Vagina (tissue), 2 donors: ENCODE measurements at regions not wholly inside any gene's neighbourhood (a gene's known extent, or its start where the extent isn't known, plus 50 kb on each side); places are given as distances from the start of the nearest gene placed in this dataset.

ENCODE experiments used
- DNase-seq, 2 donors: peaks; one replicate each; pipeline ENCODE4 v3.0.0-alpha.2; 2017; ENCODE audit errors: extremely low spot score in 2 of 2
- H3K27ac ChIP-seq: fragments of 200-600 bp; sonication (generic); one replicate; pipeline ENCODE4 v1.5.1; 2019
- H3K27me3 ChIP-seq: fragments of 200-600 bp; sonication (generic); one replicate; pipeline ENCODE4 v1.5.1; 2019
- H3K36me3 ChIP-seq, 2 donors: fragments of 200-600 bp; sonication (generic); one replicate each; pipeline ENCODE4 v1.5.1; 2017 to 2019
- H3K4me1 ChIP-seq: fragments of 200-600 bp; sonication (generic); one replicate; pipeline ENCODE4 v1.5.1; 2019
- H3K4me3 ChIP-seq, 2 donors: fragments of 200-600 bp; sonication (generic); 1 replicate in 1 of 2; 2 replicates in 1 of 2; pipeline ENCODE4 v1.5.1; 2016 to 2019
- H3K9me3 ChIP-seq: fragments of 200-600 bp; sonication (generic); one replicate; pipeline ENCODE4 v1.5.1; 2019
- POLR2A ChIP-seq, 2 donors: fragments of 450-650 bp; IDR thresholded peaks; one replicate each; pipeline ENCODE4 v1.6.1; 2017; ENCODE audit warnings: antibody characterized with exemption in 2 of 2, mild to moderate bottlenecking in 2 of 2, moderate library complexity in 2 of 2
- POLR2AphosphoS5 ChIP-seq, 2 donors: sonication (generic); formaldehyde crosslinking; IDR thresholded peaks; one replicate each; pipeline ENCODE4 v1.9.0; 2017; ENCODE audit warnings: antibody characterized with exemption in 2 of 2, mild to moderate bottlenecking in 2 of 2, low read depth in 1 of 2; ENCODE audit not compliant: insufficient read depth in 1 of 2
- intact Hi-C: fragments of 100-400 bp; cut with DNase I; formaldehyde crosslinking; loops from one replicate; pipeline ENCODE4 v1.15.1; 2023
- TF ChIP-seq, protein P1 (sequence below), 3 experiments: fragments of 450-650 bp in 2 of 3; fragments of 200-600 bp in 1 of 3; sonication (generic) in 1 of 3; IDR thresholded peaks; one replicate each; pipeline ENCODE4 v1.5.1; 2017 to 2019; ENCODE audit warnings: antibody characterized with exemption in 3 of 3, mild to moderate bottlenecking in 2 of 3, moderate library complexity in 2 of 3

DNA sequence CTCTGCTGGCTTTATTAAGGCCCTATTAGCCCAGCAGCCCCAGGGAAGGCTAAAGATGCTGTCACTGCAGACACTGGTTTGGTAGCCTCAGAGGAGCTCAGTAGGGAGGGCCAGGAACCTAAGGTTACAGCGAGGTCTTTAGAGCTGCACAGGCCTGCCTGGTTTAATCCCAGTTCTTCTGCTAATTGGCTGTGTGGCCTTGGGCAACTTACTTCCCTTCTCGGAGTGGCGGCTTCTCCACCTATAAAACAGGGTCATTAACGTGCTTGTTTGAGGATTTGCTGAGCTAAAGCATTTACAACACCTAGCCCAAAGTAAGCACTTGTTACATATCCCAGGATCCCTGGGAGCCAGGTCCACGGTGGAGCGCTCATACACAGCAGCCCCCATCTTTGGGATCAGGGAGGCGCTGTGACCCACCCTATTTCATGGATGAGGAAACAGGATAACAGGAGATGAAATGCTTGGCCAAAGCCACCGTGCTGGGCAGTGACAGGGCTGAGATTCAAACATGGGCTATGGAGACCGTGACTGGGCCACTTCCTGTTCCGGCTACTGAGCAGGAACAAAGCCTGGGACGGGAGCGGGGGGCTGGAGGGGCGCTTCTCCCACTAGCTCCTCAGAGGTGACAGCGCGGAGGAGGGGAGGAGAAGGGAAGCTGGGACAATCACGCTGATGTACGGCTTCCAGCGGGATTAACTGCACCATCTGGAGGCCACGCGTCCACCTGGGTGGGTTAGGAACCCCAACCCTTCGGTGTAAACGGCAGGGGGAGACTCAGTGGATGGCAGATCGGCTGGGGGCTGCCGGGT lies 61.5 kb downstream of the IGLL1 start:
- H3K4me1 ChIP-seq, result peaks cover 16% of the 10 kb centered on the region
- intact Hi-C loops, result no loop called here

DNA sequence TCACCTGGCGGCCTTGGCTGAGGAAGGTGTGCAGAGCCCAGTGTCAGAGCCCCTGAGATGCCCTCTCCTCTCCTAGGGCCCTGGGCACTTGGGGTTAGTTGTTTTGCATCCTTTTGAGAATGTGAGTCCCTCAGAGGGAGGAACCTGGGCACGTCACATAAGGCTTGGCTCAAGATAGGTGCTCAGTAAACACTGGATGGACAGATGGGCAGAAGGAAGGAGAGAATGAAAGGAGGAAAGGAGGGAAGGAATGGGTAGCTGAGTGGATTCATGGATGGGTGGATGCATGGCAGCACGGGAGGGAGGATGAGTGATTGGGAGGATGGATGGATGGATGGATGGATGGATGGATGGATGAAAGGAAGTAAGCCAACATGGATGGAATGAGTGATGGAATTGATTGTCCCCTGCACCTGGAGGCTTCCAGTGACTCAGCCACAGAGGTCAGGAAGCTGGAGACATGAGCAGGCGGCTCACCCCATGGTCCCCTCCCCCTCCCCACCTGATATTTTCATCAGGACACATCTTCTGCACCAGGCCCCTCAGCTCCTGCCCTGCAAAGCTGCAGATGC lies 62.2 kb downstream of the IGLL1 start:
- no peak for TF ChIP-seq POLR2A (IDR thresholded peaks at IDR 0.05)
- TF ChIP-seq, protein P1, sequence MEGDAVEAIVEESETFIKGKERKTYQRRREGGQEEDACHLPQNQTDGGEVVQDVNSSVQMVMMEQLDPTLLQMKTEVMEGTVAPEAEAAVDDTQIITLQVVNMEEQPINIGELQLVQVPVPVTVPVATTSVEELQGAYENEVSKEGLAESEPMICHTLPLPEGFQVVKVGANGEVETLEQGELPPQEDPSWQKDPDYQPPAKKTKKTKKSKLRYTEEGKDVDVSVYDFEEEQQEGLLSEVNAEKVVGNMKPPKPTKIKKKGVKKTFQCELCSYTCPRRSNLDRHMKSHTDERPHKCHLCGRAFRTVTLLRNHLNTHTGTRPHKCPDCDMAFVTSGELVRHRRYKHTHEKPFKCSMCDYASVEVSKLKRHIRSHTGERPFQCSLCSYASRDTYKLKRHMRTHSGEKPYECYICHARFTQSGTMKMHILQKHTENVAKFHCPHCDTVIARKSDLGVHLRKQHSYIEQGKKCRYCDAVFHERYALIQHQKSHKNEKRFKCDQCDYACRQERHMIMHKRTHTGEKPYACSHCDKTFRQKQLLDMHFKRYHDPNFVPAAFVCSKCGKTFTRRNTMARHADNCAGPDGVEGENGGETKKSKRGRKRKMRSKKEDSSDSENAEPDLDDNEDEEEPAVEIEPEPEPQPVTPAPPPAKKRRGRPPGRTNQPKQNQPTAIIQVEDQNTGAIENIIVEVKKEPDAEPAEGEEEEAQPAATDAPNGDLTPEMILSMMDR (IDR thresholded peaks at IDR 0.05), result no peak
- TF ChIP-seq POLR2AphosphoS5 (IDR thresholded peaks at IDR 0.05; ENCODE audit: insufficient read depth in 1 of 2, low read depth in 1 of 2), result no peak
- H3K4me1 ChIP-seq, result peaks cover 16% of the 10 kb centered on the region
- no peak overlapping the region for H3K4me3 ChIP-seq
- intact Hi-C loops, result no loop called here
- no peaks in the 10 kb centered on the region for H3K9me3 ChIP-seq
- DNase-seq, result no peak
- no peaks in the 10 kb centered on the region for H3K36me3 ChIP-seq
- no peak overlapping the region for H3K27ac ChIP-seq
- no peaks in the 10 kb centered on the region for H3K27me3 ChIP-seq

More for the DNA sequence above, 61.5 kb downstream of the IGLL1 start:
- no peaks in the 10 kb centered on the region for H3K27me3 ChIP-seq
- no peak overlapping the region for H3K4me3 ChIP-seq
- no peak for DNase-seq
- H3K27ac ChIP-seq, result no peak overlapping the region
- TF ChIP-seq POLR2A (IDR thresholded peaks at IDR 0.05), result no peak
- TF ChIP-seq, protein P1 (IDR thresholded peaks at IDR 0.05), result no peak
- TF ChIP-seq POLR2AphosphoS5 (IDR thresholded peaks at IDR 0.05; ENCODE audit: insufficient read depth in 1 of 2, low read depth in 1 of 2), result no peak
- H3K36me3 ChIP-seq, result no peaks in the 10 kb centered on the region
- no peaks in the 10 kb centered on the region for H3K9me3 ChIP-seq

- Histone ChIP-seq H3K27ac (no peak overlapping the region), H3K27me3 (no peaks in the 10 kb centered on the region), H3K4me3 (no peak overlapping the region), H3K9me3 (no peaks in the 10 kb centered on the region), H3K36me3 (no peaks in the 10 kb centered on the region), H3K4me1 (peaks cover 13% of the 10 kb centered on the region)
- DNase-seq, result no peak
- TF ChIP-seq POLR2AphosphoS5 (IDR thresholded peaks at IDR 0.05; ENCODE audit: insufficient read depth in 1 of 2, low read depth in 1 of 2), result no peak
- TF ChIP-seq, protein P1 (IDR thresholded peaks at IDR 0.05), result no peak
- intact Hi-C loops, result no loop called here
Observed at GRCh38 chr22:23516304-23516703, 63.8 kb downstream of the IGLL1 start.

DNA sequence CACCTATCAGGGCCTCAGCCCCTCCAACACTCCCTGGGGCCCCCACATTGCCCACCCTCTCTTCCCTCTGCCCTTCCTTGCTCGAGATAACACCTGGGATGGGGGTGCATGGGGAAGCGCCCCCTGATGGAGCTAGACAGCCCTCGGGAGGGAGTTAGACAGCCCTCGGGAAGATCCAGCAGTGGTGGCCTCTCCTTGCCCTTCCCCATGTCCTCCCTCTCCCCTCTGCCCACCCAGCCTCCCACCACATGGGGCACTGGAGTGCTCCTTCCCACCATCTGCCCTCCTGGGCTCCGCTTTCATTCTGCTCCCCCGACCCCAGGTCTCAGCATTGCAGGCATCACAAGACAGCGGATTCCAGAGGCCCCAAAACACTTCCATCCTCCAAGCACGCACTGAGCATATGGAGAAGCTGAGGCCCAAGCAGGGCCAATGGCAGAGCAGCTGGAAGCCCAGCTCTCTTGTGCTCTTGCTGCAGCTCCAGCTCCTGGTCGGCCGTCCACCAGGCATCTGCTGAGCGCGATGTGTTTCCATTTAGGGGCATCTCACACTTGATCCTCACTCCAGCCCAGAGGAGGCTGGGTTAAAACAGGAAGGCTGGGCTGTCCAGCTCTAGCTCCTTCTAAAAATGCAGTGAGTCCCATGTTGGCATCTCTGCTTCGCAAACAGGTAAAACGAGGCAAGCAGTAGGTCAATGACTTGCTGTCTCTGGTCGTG lies 65.6 kb downstream of the IGLL1 start:
- no peak overlapping the region for H3K27ac ChIP-seq
- no peak for TF ChIP-seq POLR2A (IDR thresholded peaks at IDR 0.05)
- TF ChIP-seq POLR2AphosphoS5 (IDR thresholded peaks at IDR 0.05; ENCODE audit: insufficient read depth in 1 of 2, low read depth in 1 of 2), result peak in 1 of 2 donors; percentile 11
- TF ChIP-seq, protein P1 (IDR thresholded peaks at IDR 0.05), result no peak
- no peak for DNase-seq
- H3K36me3 ChIP-seq, result no peaks in the 10 kb centered on the region
- H3K27me3 ChIP-seq, result no peaks in the 10 kb centered on the region
- intact Hi-C loops, result no loop called here
- H3K9me3 ChIP-seq, result no peaks in the 10 kb centered on the region
- no peak overlapping the region for H3K4me3 ChIP-seq
- H3K4me1 ChIP-seq, result no peaks in the 10 kb centered on the region
